OCI-LY1 (cell line): ENCODE measurements at regions not wholly inside any gene's neighbourhood (a gene's known extent, or its start where the extent isn't known, plus 50 kb on each side); places are given as distances from the start of the nearest gene placed in this dataset.
"Not testable (repeated sequence)": the region's sequence is repeated elsewhere in the genome, so short reads cannot be mapped to it uniquely, and the experiment has no call there.

Experiments used
- EZH2 ChIP-seq: fragments of 200-600 bp; sonication (generic), shearing (Covaris generic); IDR thresholded peaks from 2 replicates; pipeline ENCODE4 v1.8.0; 2017; ENCODE audit warnings: borderline replicate concordance, mixed run types, mild to moderate bottlenecking, antibody characterized with exemption, low read length, moderate library complexity, mixed read lengths
- TF ChIP-seq, protein P1 (sequence below): fragments of 200-600 bp; sonication (generic), shearing (Covaris generic); IDR thresholded peaks from 2 replicates; pipeline ENCODE4 v1.5.1; 2017; ENCODE audit warnings: mild to moderate bottlenecking, antibody characterized with exemption, low read length, moderate library complexity, mixed read lengths

DNA sequence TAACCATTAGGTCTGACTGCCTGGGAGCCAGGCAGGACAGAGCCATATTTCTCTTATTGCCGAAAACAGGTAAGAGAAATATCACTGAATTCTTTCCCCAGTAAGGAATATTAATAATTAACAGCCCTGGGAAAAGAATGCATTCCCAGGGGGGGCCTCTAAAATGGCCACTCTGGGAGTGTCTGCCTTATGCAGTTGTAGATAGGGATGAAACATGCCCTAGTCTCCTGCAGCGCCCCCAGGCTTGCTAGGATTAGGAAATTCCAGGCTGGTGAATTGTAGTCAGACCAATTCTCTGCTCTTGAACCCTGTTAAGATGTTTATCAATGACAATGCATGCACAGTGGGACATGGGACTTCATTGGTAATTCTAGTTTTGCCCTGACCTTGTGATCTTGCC, 317.9 kb upstream of the GLI3 start:
- TF ChIP-seq, protein P1, sequence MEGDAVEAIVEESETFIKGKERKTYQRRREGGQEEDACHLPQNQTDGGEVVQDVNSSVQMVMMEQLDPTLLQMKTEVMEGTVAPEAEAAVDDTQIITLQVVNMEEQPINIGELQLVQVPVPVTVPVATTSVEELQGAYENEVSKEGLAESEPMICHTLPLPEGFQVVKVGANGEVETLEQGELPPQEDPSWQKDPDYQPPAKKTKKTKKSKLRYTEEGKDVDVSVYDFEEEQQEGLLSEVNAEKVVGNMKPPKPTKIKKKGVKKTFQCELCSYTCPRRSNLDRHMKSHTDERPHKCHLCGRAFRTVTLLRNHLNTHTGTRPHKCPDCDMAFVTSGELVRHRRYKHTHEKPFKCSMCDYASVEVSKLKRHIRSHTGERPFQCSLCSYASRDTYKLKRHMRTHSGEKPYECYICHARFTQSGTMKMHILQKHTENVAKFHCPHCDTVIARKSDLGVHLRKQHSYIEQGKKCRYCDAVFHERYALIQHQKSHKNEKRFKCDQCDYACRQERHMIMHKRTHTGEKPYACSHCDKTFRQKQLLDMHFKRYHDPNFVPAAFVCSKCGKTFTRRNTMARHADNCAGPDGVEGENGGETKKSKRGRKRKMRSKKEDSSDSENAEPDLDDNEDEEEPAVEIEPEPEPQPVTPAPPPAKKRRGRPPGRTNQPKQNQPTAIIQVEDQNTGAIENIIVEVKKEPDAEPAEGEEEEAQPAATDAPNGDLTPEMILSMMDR: not testable (repeated sequence)
- TF ChIP-seq EZH2: not testable (repeated sequence)
